ENCODE measurements at regions not wholly inside any gene's neighbourhood (a gene's known extent, or its start where the extent isn't known, plus 50 kb on each side); places are given as distances from the start of the nearest gene placed in this dataset.

- DNase-seq (ENCODE audit: low spot score) = no peak
Observed at GRCh38 chr20:20933142-20933958, 172.8 kb downstream of the LINC00237 start.

DNA sequence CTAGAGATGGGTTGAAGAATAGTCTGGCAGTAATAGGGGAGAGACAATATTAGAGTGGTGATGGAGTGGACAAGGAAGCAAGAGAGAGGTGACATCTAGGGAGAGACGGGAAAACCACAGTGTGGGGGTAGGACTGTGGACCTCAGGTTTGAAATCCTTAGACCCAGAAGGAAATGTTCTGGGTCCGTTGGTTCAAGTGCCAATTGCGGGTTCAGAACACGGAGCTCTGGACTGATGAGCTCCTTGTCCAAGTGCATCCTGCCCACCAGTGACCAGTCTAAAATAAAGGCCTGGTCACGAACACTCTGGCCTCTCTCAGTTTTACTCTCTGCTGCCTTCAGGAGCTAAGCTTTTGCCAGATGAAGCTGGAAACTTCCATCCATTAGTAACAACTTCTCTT is 174.0 kb downstream of the LINC00237 start:
- DNase-seq (ENCODE audit: low spot score) = no peak

GRCh38 chr20:20931632-20932031 is 174.5 kb downstream of the LINC00237 start:
- DNase-seq (ENCODE audit: low spot score) = no peak

DNA sequence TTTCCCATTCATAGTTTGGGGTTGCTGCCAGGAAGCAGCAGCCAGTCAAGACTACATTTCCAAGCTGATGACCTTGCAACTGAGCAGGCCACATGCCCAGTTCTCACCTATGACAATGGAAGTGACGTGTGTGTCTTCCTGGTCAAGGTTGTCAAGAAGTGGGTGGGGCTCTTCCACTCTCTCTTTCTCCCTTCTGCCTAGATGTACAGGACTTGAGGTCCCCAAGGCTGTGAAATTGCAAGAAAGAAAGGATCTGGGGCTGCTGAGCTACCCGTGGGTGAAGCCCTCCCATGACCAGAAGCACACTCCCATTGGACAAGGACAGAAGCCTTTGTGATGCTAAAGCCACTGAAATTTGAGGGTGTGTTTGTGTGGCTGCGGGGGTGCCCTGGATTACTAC is 175.1 kb downstream of the LINC00237 start:
- DNase-seq (ENCODE audit: low spot score) = no peak

DNA sequence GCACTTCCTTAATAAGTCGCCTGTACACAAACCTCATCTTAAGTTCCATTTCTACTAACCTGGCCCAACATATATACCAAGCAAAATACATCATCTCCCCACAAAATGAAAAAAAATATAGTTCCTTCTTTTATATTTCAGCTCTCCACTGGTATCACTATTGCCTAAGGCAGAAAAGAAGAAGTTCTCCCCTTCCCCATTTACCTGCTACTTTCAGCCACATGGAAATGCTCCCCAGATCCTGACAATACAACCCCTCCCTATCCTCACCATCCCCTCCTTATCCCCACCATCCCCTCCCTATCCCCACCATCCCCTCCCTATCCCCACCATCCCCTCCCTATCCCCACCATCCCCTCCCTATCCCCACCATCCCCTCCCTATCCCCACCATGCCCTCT is 175.7 kb downstream of the LINC00237 start:
- no peak for DNase-seq (ENCODE audit: low spot score)

DNA sequence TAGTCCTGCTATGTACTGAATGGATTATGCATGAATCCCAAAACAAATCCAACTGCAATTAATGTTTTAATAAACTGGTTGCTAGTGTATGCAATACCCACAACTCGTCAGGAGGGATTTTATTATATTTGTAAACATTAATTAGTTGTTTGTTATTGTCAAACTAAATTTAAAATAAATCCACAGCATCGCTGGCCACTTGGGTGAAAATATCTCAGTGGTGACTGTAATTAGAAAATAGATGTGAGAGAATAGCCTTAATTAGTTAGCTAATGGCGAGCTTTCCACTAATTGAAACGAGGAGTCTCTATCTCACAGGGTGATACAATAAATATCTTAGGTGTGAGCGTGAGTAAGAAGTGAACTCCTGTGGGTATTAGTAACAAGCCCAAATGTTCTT is 176.8 kb downstream of the LINC00237 start:
- no peak for DNase-seq (ENCODE audit: low spot score)

DNA sequence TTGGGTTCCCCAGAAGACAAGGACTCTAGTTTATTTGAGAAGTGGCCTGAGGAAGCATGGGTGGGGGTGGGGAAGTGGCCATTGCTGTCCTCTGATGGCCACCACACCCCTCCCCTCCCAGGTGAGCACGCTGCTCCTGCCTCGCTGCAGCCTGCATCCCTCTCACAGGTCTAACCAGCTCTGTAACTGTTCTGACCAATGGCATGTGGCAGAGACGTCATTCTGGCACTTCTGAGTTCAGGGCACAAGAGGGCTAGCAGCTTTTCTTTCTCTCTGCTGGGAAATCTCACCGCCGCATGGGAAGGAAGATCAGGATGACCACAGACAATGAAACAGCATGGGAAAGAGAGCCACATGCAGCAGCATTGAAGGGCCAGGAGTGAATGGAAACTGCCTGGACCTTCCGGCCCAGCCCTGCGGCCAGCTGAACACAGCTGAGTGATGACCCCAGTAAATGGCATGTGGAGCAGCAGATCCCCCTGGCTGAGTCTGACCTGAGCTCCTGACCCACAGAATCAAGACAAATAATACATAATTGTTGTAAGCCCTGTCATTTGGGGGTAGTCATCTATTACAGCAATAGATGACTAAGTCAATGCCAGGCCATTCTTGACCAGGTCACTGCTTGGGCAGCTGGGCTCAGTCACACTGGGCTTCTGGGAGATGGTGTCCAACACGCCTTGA is 179.8 kb downstream of the LINC00237 start:
- DNase-seq (ENCODE audit: low spot score) = no peak

DNA sequence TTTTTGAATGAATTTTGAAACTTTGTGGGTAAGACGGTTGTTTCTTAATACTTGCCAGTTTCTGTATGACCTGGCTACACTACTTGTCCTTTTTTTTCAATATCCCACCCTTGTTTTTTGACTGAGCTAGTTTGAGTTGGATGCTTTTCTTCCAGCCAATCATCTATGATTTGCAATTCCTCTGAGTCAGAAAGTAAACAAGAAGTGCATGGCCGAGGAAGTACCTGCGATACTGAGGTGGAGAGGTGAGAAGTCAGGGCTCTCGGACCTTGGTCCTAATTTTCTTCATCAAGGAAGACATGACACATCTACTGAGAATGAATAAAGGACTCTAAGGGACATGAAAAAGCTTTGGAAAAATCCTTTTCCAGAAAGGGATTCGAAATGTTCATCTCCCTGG is 185.7 kb downstream of the LINC00237 start:
- DNase-seq (ENCODE audit: low spot score) = no peak

- DNase-seq (ENCODE audit: low spot score) = no peak
Observed at GRCh38 chr20:20915844-20916243, 190.3 kb downstream of the LINC00237 start.

DNA sequence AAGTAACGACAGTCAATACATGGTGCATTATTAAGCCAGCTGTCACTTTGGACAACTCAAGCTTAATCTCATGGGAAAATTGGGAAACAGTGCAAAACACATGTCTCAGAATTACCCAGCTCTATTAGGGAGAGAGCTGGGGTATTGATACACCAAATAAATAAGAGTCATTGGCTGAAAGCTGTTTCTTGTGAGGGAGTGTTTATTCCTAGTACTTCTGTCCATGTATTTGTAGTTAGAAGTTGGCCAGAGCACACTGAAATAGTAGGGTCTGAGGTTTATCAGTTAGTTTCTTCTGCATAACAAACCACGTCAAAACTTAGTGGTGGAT is 192.0 kb upstream of the RALGAPA2 start:
- DNase-seq (ENCODE audit: low spot score) = no peak

GRCh38 chr20:20903773-20904500 is 191.5 kb upstream of the RALGAPA2 start:
- no peak for DNase-seq (ENCODE audit: low spot score)

DNA sequence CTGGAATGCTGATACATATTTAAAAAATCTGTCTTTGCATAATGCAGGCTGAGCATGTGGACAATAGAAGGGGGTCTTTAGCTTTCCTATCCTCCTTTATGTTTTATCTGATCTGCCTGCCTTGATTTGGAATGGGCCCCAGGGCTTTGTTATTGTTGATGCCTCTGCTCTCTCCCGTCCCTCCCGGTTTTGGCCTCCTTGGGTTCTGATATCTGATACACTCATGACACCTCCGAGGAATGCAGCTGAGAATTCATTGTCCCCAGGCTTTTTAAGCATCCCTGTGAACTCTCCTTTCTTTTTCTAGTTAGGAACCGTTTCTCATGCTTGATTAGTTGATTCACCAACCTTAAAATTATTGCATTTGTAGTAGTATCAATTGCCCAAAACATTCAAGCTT is 185.5 kb upstream of the RALGAPA2 start:
- DNase-seq (ENCODE audit: low spot score) = no peak

- no peak for DNase-seq (ENCODE audit: low spot score)
Observed at GRCh38 chr20:20897145-20897544, 184.7 kb upstream of the RALGAPA2 start.

DNA sequence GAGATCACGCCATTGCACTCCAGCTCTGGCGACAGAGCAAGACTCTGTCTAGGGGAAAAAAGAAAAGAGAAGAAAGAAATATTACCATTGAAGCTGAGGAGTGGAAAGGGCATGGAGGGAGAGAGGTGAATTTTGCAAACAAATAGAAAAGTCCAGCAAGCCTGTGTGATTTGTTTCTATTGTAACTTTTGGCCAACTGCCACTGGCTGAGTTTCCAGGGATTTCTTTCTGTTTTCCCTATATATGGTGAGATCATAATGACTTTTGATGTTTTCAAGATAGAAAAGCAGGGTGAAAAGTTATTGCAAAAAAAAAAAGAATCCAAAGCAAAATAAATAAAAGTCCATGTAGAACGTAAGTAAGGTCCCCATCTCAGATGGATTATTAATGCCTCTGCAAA is 184.2 kb upstream of the RALGAPA2 start:
- DNase-seq (ENCODE audit: low spot score) = no peak

GRCh38 chr20:20895537-20895936 is 183.1 kb upstream of the RALGAPA2 start:
- no peak for DNase-seq (ENCODE audit: low spot score)

DNA sequence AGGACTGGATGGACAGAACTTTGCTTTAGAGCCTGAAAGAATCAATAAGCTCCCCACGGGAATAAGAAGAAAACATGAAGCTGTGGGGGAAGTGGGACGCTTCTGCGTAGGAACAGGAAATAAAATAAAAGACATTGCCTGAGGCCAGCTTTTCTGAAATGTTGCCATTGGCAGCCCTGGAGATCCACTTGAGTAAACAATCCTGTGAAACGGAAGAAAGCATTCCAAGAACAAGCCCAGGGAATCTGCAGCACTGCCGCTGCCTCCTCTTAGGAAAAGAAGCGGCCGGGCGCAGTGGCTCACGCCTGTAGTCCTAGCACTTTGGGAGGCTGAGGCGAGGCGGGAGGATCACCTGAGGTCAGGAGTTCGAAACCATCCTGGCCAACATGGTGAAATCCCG is 182.3 kb upstream of the RALGAPA2 start:
- DNase-seq (ENCODE audit: low spot score) = no peak

DNA sequence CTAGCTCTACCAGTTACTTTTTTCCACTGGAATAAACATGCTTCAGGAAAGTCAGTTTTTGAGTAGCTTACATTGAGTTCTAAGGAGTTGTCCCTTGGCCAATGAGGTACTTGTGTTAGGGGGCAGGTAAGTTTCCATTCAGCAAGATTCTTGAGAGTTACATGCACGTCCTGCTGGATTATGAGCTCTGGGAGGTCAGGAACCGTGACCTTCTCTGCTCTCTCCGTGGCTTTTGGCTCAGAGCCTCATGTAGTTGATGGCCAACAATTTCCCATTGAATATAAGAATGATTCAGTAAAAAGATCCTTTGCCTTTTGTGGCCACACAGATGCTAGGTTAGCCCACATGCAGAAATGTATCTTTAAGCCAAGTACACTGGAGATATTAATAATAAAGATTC is 181.8 kb upstream of the RALGAPA2 start:
- DNase-seq (ENCODE audit: low spot score) = no peak

GRCh38 chr20:20892328-20892727 is 179.9 kb upstream of the RALGAPA2 start:
- no peak for DNase-seq (ENCODE audit: low spot score)

GRCh38 chr20:20890751-20891150 is 178.3 kb upstream of the RALGAPA2 start:
- no peak for DNase-seq (ENCODE audit: low spot score)

DNA sequence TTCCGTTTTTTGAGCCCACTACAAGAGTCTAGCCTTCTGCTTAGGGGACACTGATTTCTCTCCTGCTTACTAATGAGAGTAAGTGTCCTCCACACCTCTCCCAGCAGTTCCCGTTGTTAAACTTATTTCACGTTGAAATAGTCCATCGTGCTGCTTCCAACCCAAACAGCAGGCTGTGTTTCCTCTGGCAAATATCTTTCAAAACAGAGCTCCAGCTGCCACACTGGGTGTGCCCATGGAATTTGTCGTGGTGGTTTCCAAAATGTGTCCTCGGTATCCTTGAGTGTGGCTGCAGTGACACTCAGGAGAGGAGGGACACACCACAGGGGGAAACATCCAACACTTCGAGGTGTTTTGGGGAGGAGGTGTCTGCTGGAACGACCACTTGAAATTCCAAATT is 176.5 kb upstream of the RALGAPA2 start:
- no peak for DNase-seq (ENCODE audit: low spot score)

DNA sequence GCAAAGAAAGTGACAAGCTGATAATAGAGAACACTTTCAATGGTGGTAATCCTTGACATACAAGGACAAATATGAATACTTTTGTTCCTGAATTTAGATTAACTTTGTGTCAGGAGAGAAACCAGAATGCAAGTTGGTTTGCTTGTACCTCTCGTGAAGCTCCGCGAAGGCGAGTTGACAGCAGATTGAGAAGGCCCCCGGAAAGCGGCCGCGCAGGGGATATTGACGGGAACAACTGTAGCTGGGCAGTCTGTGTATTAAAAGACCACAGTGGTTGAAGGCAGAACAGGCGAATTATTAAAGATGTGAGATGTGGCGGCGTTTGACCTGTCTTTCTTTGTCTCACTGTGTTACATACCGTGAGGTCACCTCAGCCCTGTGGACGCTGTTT is 175.8 kb upstream of the RALGAPA2 start:
- no peak for DNase-seq (ENCODE audit: low spot score)

GRCh38 chr20:20887593-20888265 is 175.3 kb upstream of the RALGAPA2 start:
- no peak for DNase-seq (ENCODE audit: low spot score)

DNA sequence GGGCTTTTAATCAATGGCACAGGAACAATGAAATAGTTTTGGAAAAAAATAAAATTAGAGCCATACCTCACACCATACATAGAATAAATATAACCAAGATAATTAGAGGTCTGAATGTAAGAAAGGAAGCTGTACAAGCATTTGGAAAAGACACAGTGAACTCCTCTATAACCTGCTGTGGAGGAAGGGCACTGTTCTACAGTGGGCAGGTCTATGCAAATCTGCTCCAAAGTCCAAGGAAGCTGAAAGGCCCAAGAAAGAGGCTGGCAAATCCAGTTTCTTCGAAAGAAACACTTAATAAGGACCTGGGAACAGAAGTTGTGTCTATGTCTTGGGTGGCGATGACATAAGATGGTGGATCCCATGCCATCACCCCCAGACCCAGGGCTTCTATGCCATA is 169.4 kb upstream of the RALGAPA2 start:
- no peak for DNase-seq (ENCODE audit: low spot score)

Measured in hematopoietic multipotent progenitor cell treated with erythropoietin and hydrocortisone succinate and interleukin-3 and kit ligand, for 17 days (in vitro differentiated cells).